Trophoblast cell (in vitro differentiated cells and primary cell): ENCODE measurements at regions not wholly inside any gene's neighbourhood (a gene's known extent, or its start where the extent isn't known, plus 50 kb on each side); places are given as distances from the start of the nearest gene placed in this dataset.

Experiments used
- DNase-seq, 2 donors: peaks; one replicate each; pipeline ENCODE4 v3.0.0-alpha.2; 2016
- H2AFZ ChIP-seq: 2 replicates; pipeline ENCODE4 v1.6.1; 2013; ENCODE audit warnings: low read length, moderate library complexity, mild to moderate bottlenecking; ENCODE audit not compliant: insufficient read depth, poor library complexity
- H2AK5ac ChIP-seq: 2 replicates; pipeline ENCODE4 v1.6.1; 2013; ENCODE audit warnings: mild to moderate bottlenecking, low read length
- H2BK120ac ChIP-seq: 2 replicates; pipeline ENCODE4 v1.6.1; 2013; ENCODE audit warnings: low read length, mild to moderate bottlenecking, moderate library complexity; ENCODE audit not compliant: insufficient read depth, poor library complexity
- H2BK12ac ChIP-seq: 2 replicates; pipeline ENCODE4 v1.6.1; 2013; ENCODE audit warnings: mild to moderate bottlenecking, low read length, moderate library complexity
- H2BK5ac ChIP-seq: 2 replicates; pipeline ENCODE4 v1.6.1; 2013; ENCODE audit warnings: low read length, low read depth, moderate library complexity, mild to moderate bottlenecking; ENCODE audit not compliant: poor library complexity
- H3K14ac ChIP-seq: 2 replicates; pipeline ENCODE4 v1.6.1; 2013; ENCODE audit warnings: mild to moderate bottlenecking, low read length
- H3K18ac ChIP-seq: 2 replicates; pipeline ENCODE4 v1.6.1; 2013; ENCODE audit warnings: mild to moderate bottlenecking, low read length
- H3K23ac ChIP-seq: 2 replicates; pipeline ENCODE4 v1.6.1; 2013; ENCODE audit warnings: low read length
- H3K27ac ChIP-seq: 2 replicates; pipeline ENCODE4 v1.5.1; 2013; ENCODE audit warnings: low read depth, mild to moderate bottlenecking, inconsistent platforms, low read length, moderate library complexity
- H3K27me3 ChIP-seq: 2 replicates; pipeline ENCODE4 v1.6.1; 2013; ENCODE audit warnings: inconsistent platforms, mild to moderate bottlenecking, low read length, moderate library complexity; ENCODE audit not compliant: insufficient read depth
- H3K36me3 ChIP-seq, 2 experiments: 1 replicate in 1 of 2; 2 replicates in 1 of 2; pipeline ENCODE4 v1.6.1; 2013; ENCODE audit warnings: low read length in 2 of 2, mild to moderate bottlenecking in 2 of 2, moderate library complexity in 1 of 2; ENCODE audit not compliant: insufficient read depth in 2 of 2, control insufficient read depth in 1 of 2
- H3K4ac ChIP-seq: 2 replicates; pipeline ENCODE4 v1.6.1; 2013; ENCODE audit warnings: low read depth, mild to moderate bottlenecking, low read length, moderate library complexity
- H3K4me1 ChIP-seq, 2 experiments: 1 replicate in 1 of 2; 2 replicates in 1 of 2; pipeline ENCODE4 v1.6.1; 2013; ENCODE audit warnings: low read length in 2 of 2, mild to moderate bottlenecking in 2 of 2, moderate library complexity in 1 of 2; ENCODE audit not compliant: insufficient read depth in 2 of 2, control insufficient read depth in 1 of 2
- H3K4me2 ChIP-seq: 2 replicates; pipeline ENCODE4 v1.6.1; 2013; ENCODE audit warnings: inconsistent platforms, mild to moderate bottlenecking, low read length, moderate library complexity
- H3K4me3 ChIP-seq: 2 replicates; pipeline ENCODE4 v1.5.1; 2013; ENCODE audit warnings: mild to moderate bottlenecking, low read depth, low read length, inconsistent platforms
- H3K79me1 ChIP-seq: one replicate; pipeline ENCODE4 v1.6.1; 2013; ENCODE audit warnings: low read length
- H3K79me2 ChIP-seq: 2 replicates; pipeline ENCODE4 v1.6.1; 2013; ENCODE audit warnings: low read length, mild to moderate bottlenecking; ENCODE audit not compliant: control insufficient read depth, insufficient read depth, poor library complexity
- H3K9ac ChIP-seq: 2 replicates; pipeline ENCODE4 v1.6.1; 2013; ENCODE audit warnings: mild to moderate bottlenecking, low read length
- H3K9me3 ChIP-seq: 2 replicates; pipeline ENCODE4 v1.6.1; 2013; ENCODE audit warnings: low read depth, mild to moderate bottlenecking, control low read depth, inconsistent platforms, low read length; ENCODE audit not compliant: insufficient read depth
- H4K12ac ChIP-seq: 2 replicates; pipeline ENCODE4 v1.6.1; 2013; ENCODE audit warnings: low read depth, mild to moderate bottlenecking, low read length, moderate library complexity
- H4K8ac ChIP-seq: 2 replicates; pipeline ENCODE4 v1.6.1; 2013; ENCODE audit warnings: low read depth, mild to moderate bottlenecking, low read length, moderate library complexity
- H4K91ac ChIP-seq: one replicate; pipeline ENCODE4 v1.6.1; 2013; ENCODE audit warnings: low read depth, mild to moderate bottlenecking, low read length, moderate library complexity
- whole genome bisulfite sequencing: extraction: QIAGEN DNeasy Blood & Tissue Kit; methylation state at CpG from one replicate; pipeline ENCODE4 v1.1.7; 2013; ENCODE audit warnings: missing lambda C conversion rate; ENCODE audit not compliant: insufficient read length, insufficient coverage; ENCODE audit errors: extremely low coverage; 5-methylcytosine and 5-hydroxymethylcytosine counted together

- H3K9me3 ChIP-seq: peaks cover 20% of the 10 kb centered on the region
- H3K23ac ChIP-seq: no peak overlapping the region
- H3K36me3 ChIP-seq: no peaks in the 10 kb centered on the region
- no peak overlapping the region for H3K14ac ChIP-seq
- no peak overlapping the region for H3K4me3 ChIP-seq
- H2AK5ac ChIP-seq: no peak overlapping the region
- no peak overlapping the region for H3K4ac ChIP-seq
- no peak overlapping the region for H2BK5ac ChIP-seq
- WGBS: no CpG with 5 or more reads among the region's 1 CpG
- H3K27me3 ChIP-seq: no peaks in the 10 kb centered on the region
- H3K79me2 ChIP-seq: no peaks in the 10 kb centered on the region
- H4K12ac ChIP-seq: no peak overlapping the region
- no peak for DNase-seq
- H3K79me1 ChIP-seq: no peaks in the 10 kb centered on the region
- H4K8ac ChIP-seq: no peak overlapping the region
- H3K9ac ChIP-seq: no peak overlapping the region
- H3K4me2 ChIP-seq: no peak overlapping the region
- H3K18ac ChIP-seq: no peak overlapping the region
- no peak overlapping the region for H3K27ac ChIP-seq
- H4K91ac ChIP-seq: no peak overlapping the region
- no peaks in the 10 kb centered on the region for H3K4me1 ChIP-seq
- H2AFZ ChIP-seq: no peak overlapping the region
- no peak overlapping the region for H2BK120ac ChIP-seq
- no peak overlapping the region for H2BK12ac ChIP-seq
These were observed 64.7 kb downstream of the DHCR7 start for GRCh38 chr11:71383461-71383860.

GRCh38 chr11:71381781-71382505 lies 66.2 kb downstream of the DHCR7 start:
- Histone ChIP-seq H3K27me3 (no peaks in the 10 kb centered on the region), H3K9me3 (peaks cover 10% of the 10 kb centered on the region), H3K79me2 (no peaks in the 10 kb centered on the region), H4K8ac (no peak overlapping the region), H3K4me2 (no peak overlapping the region), H4K91ac (no peak overlapping the region), H3K23ac (no peak overlapping the region), H4K12ac (no peak overlapping the region), H3K36me3 (no peaks in the 10 kb centered on the region), H3K9ac (no peak overlapping the region), H3K27ac (no peak overlapping the region), H3K18ac (no peak overlapping the region), H3K4ac (no peak overlapping the region), H2BK120ac (no peak overlapping the region), H3K4me3 (no peak overlapping the region), H2BK5ac (no peak overlapping the region), H3K4me1 (no peaks in the 10 kb centered on the region), H2AFZ (no peak overlapping the region), H3K14ac (no peak overlapping the region), H2AK5ac (no peak overlapping the region), H3K79me1 (no peaks in the 10 kb centered on the region), H2BK12ac (no peak overlapping the region)
- no peak for DNase-seq
- no CpG with 5 or more reads among the region's 5 CpGs for WGBS

- no peak for DNase-seq
- H3K27me3 ChIP-seq: no peaks in the 10 kb centered on the region
- H3K9ac ChIP-seq: no peak overlapping the region
- no peak overlapping the region for H2AFZ ChIP-seq
- no peak overlapping the region for H4K91ac ChIP-seq
- no peak overlapping the region for H3K14ac ChIP-seq
- no peaks in the 10 kb centered on the region for H3K36me3 ChIP-seq
- no peak overlapping the region for H3K18ac ChIP-seq
- H3K4me1 ChIP-seq: no peaks in the 10 kb centered on the region
- H2AK5ac ChIP-seq: no peak overlapping the region
- no peak overlapping the region for H3K4me2 ChIP-seq
- no peaks in the 10 kb centered on the region for H3K79me1 ChIP-seq
- no peak overlapping the region for H2BK5ac ChIP-seq
- no peak overlapping the region for H2BK120ac ChIP-seq
- no peak overlapping the region for H4K12ac ChIP-seq
- no peak overlapping the region for H3K23ac ChIP-seq
- no peak overlapping the region for H3K4ac ChIP-seq
- no peaks in the 10 kb centered on the region for H3K79me2 ChIP-seq
- no peak overlapping the region for H3K4me3 ChIP-seq
- WGBS: no CpG with 5 or more reads among the region's 2 CpGs
- H4K8ac ChIP-seq: no peak overlapping the region
- H3K27ac ChIP-seq: no peak overlapping the region
- H2BK12ac ChIP-seq: no peak overlapping the region
- H3K9me3 ChIP-seq: peaks cover 6% of the 10 kb centered on the region
These were observed 68.5 kb downstream of the DHCR7 start for GRCh38 chr11:71379701-71380100.

DNA sequence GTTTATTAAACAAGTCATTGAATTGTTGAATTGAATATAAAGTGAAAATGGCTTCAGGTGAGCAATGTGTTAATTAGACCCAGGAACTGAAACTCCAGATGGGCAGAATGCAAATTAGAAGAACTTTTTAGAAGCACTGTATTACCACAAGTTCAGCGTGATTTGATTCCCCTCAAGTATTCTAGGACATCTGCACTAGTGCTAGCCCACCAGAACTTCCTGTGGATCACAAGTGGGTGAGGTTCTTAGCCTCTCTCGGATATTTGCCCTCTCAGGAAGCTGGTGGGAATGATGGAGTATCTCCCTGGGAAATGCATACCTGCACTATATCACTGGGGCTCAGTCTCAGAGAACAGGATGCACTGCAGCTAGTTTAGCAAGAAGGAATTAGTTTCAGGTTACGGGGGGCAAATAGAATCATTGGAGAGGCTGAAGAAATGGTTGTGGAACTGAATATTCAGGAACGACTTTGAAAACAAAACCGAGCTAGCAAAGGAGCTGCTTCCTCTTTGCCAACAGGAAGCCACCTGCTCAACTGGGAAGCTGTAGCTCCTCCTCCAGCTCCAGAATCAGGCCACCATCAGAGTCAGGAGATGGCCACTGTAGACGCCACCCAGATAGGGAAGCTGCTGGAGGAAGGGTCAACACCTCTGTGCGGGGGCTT lies 74.3 kb downstream of the DHCR7 start:
- Histone ChIP-seq H3K4me2 (no peak overlapping the region), H3K4ac (no peak overlapping the region), H3K9ac (no peak overlapping the region), H3K9me3 (peaks cover 4% of the 10 kb centered on the region), H3K27ac (no peak overlapping the region), H4K8ac (no peak overlapping the region), H3K4me1 (no peaks in the 10 kb centered on the region), H3K14ac (no peak overlapping the region), H2BK120ac (no peak overlapping the region), H3K23ac (no peak overlapping the region), H3K27me3 (no peaks in the 10 kb centered on the region), H4K91ac (no peak overlapping the region), H2AK5ac (no peak overlapping the region), H3K4me3 (no peak overlapping the region), H4K12ac (no peak overlapping the region), H2BK5ac (no peak overlapping the region), H3K18ac (no peak overlapping the region), H3K79me2 (no peaks in the 10 kb centered on the region), H2AFZ (no peak overlapping the region), H3K36me3 (no peaks in the 10 kb centered on the region), H3K79me1 (no peaks in the 10 kb centered on the region), H2BK12ac (no peak overlapping the region)
- DNase-seq: no peak
- WGBS: no CpG with 5 or more reads among the region's 7 CpGs
